GM19193 (cell line): ENCODE measurements at regions not wholly inside any gene's neighbourhood (a gene's known extent, or its start where the extent isn't known, plus 50 kb on each side); places are given as distances from the start of the nearest gene placed in this dataset.

Source experiments
- POLR2A ChIP-seq: IDR thresholded peaks from 4 replicates; pipeline ENCODE4 v1.6.1; 2011; ENCODE audit not compliant: insufficient read depth, insufficient read length; ENCODE audit errors: extremely low read depth

- TF ChIP-seq POLR2A, result no peak
Observed at GRCh38 chr6:28648878-28649375, 123.2 kb downstream of the GPX5 start.

DNA sequence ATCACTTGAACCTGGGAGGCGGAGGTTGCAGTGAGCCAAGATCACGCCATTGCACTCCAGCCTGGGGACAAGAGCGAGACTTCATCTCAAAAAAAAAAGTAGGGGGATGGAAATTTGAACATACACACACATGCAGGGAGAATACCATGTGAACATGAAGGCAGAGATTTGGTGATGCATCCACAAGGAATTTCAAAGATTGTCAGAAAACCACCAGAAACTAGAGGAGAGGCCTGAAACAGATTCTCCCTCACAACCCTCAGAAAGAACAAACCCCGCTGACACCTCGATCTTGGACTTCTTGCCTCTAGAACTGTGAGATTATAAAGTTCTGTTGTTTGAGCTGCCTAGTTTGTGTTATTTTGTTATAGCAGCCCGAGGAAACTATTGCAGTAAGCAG lies 125.5 kb downstream of the GPX5 start:
- no peak for TF ChIP-seq POLR2A

GRCh38 chr6:28653876-28654275 lies 128.2 kb downstream of the GPX5 start:
- no peak for TF ChIP-seq POLR2A

DNA sequence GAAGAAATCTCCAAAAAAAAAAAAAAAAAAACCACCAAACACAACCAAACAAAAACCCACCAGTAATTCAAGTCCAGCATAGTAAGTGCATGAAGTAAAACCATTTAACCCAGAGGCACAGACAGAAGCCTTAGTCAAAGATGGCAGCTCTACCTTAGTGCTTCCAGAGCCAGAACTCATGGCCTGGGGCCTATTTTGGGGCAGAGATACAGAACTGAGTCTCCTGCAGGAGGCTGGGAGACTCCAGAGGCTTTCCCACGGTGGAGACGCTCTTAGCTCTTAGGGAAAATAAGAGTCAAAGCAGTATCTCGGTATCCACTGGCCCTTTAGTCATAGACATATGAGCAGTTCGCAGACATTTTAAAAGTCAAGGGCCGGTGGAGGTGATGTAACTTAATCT lies 129.5 kb downstream of the GPX5 start:
- no peak for TF ChIP-seq POLR2A

- TF ChIP-seq POLR2A, result no peak
Observed at GRCh38 chr6:28656715-28657114, 131.0 kb downstream of the GPX5 start.

- no peak for TF ChIP-seq POLR2A
Observed at GRCh38 chr6:28657381-28657768, 131.7 kb downstream of the GPX5 start.

DNA sequence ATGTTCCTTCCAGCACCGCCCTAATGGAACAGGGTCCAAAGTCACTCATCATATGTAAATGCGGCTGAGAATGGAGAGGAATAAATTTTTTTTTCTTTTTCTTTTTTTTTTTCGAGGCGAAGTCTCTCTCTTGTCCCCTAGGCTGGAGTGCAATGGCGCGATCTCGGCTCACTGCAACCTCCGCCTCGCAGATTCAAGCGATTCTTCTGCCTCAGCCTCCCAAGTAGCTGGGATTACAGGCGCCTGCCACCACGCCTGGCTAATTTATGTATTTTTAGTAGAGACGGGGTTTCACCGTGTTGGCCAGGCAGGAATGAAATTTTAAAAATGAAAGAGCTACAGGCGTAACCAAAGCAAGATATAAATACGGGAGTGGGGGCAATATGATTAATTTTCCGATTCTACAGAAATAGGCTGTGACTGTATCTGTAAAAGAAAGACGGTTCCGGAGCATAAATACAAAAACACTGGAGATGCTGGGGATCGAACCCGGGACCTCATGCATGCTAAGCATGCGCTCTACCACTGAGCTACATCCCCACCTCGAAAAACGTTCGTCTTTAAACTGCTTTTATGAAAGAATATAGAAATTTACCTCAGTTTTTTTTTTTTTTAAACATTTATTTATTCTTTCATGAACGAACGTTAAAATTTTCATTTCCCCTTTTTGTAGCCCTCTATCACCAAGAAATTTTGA lies 132.2 kb downstream of the GPX5 start:
- no peak for TF ChIP-seq POLR2A

GRCh38 chr6:28658475-28659249 lies 133.0 kb downstream of the GPX5 start:
- no peak for TF ChIP-seq POLR2A

GRCh38 chr6:28659250-28659566 lies 133.5 kb downstream of the GPX5 start:
- TF ChIP-seq POLR2A, result no peak

DNA sequence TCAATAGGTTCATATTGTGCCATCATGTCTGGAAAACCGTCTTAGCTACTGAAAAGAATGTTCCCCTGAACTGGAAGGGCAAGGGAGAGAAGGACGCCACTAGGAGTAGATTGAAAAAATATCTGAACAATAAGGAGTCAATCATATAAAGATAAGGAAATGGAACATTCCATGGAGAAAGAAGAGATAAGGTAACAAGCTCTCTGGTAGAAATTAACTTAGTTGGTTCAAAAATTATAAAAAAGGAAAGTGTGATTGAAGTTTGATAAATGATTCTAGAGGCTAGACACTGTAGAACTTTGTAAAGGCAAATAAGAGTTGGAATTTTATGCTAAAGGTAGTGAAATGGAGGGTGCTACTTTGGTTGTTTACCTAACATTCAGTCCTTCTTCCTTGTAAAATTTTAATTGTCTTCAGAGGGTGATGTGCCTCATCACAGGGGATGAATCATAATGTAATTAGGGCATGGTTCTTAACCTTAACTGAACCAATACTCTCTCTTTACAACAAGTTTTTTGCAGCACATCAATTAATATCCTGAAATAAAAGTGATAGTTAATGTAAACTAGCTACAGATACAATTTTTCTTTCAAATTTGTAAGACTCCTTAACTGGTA lies 135.5 kb downstream of the GPX5 start:
- TF ChIP-seq POLR2A, result no peak

DNA sequence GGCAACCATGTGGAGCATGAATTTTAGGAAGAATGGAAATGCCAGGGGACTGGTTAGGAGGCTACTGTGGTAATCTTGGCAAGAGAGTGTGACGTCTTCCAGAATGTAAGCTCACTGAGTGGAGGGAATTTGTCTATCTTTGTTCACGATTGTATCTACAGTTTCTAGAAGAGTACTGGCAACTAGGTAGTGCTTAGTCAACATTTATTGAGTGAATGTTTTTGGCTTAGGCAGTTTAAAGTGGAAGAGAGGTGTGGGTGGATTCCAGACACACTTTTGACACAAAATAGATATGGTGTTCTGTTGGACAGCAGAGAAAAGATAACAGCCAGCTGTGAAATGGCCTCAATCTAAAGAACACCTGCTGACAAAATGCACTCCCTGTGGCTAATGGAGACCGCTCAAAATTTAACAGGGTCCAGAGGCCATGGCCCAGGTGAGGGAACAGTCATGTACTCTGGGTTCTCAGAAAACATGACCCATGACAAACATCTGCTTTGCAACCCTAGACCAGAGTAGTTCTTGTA lies 139.3 kb downstream of the GPX5 start:
- no peak for TF ChIP-seq POLR2A

- TF ChIP-seq POLR2A, result no peak
Observed at GRCh38 chr6:28673417-28673786, 147.7 kb downstream of the GPX5 start.

GRCh38 chr6:28673787-28674671 lies 148.3 kb downstream of the GPX5 start:
- TF ChIP-seq POLR2A, result no peak

DNA sequence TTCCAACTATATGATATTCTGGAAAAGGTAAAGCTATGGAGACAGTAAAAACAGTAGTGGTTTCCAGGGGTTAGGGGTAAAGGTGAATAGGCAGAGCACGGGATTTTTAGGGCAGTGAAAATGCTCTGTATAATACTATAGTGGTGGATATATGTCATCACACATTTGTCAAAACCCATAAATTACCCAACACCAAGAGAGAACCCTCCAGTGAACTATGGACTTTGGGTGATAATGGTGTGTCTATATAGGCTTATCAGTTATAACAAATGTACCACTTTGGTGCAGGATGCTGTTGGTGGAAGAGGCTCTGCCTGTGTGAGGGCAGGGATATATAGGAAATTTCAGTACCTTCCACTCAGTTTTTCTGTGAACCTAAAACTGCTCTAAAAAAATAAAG lies 149.9 kb downstream of the GPX5 start:
- TF ChIP-seq POLR2A, result no peak

GRCh38 chr6:28682542-28682941 lies 156.9 kb downstream of the GPX5 start:
- no peak for TF ChIP-seq POLR2A
